ENCODE measurements at regions not wholly inside any gene's neighbourhood (a gene's known extent, or its start where the extent isn't known, plus 50 kb on each side); places are given as distances from the start of the nearest gene placed in this dataset.

- TF ChIP-seq CTCF (IDR thresholded peaks at IDR 0.05) = no peak
- no peak for TF ChIP-seq POLR2A (IDR thresholded peaks at IDR 0.05)
Measured at GRCh38 chr2:228329282-228329681, 147.8 kb upstream of the SPHKAP start.
